Activated B cell treated with CpG ODN at 0.5 μM for 24 hours (primary cell): ENCODE measurements at regions not wholly inside any gene's neighbourhood (a gene's known extent, or its start where the extent isn't known, plus 50 kb on each side); places are given as distances from the start of the nearest gene placed in this dataset.

Experiments
- ATAC-seq: fragments of 200-7000 bp; cut with Tn5 transposase; one replicate; pipeline ENCODE4 v1.10.0; 2021; ENCODE audit warnings: low read depth, mild to moderate bottlenecking, moderate library complexity
- CTCF ChIA-PET: fragments of 350-600 bp; sonication (Branson Sonifier 250); formaldehyde crosslinking; loops from one replicate; lab custom pipeline; 2021; ENCODE audit warnings: antibody characterized with exemption; lab: Charles Lee
- POLR2A ChIA-PET: fragments of 350-600 bp; sonication (Branson Sonifier 250); formaldehyde crosslinking; loops from one replicate; lab custom pipeline; 2021; ENCODE audit warnings: antibody characterized with exemption; lab: Charles Lee
- DNase-seq: peaks from one replicate; pipeline ENCODE4 v3.0.0; 2022
- H3K27ac Mint-ChIP-seq: one replicate; pipeline ENCODE4 v1.8.0; 2020; ENCODE audit warnings: mixed read lengths
- H3K27me3 Mint-ChIP-seq: one replicate; pipeline ENCODE4 v1.8.0; 2021; ENCODE audit warnings: mixed read lengths
- H3K36me3 Mint-ChIP-seq: one replicate; pipeline ENCODE4 v1.8.0; 2021; ENCODE audit warnings: low read depth, mixed read lengths
- H3K4me1 Mint-ChIP-seq: one replicate; pipeline ENCODE4 v1.8.0; 2021; ENCODE audit warnings: mixed read lengths
- H3K4me3 Mint-ChIP-seq: one replicate; pipeline ENCODE4 v1.8.0; 2020; ENCODE audit warnings: mild to moderate bottlenecking, mixed read lengths
- H3K9me3 Mint-ChIP-seq: one replicate; pipeline ENCODE4 v1.8.0; 2020; ENCODE audit warnings: mixed read lengths
- CTCF ChIP-seq: fragments of 200-600 bp; IDR thresholded peaks from one replicate; pipeline ENCODE4 v1.8.0; 2022; ENCODE audit warnings: antibody characterized with exemption, mild to moderate bottlenecking
- intact Hi-C: fragments of 100-400 bp; cut with micrococcal nuclease; formaldehyde crosslinking; loops from one replicate; pipeline ENCODE4 v1.15.1; 2024

- ATAC-seq = no peak
- no peaks in the 10 kb centered on the region for H3K27me3 Mint-ChIP-seq
- H3K36me3 Mint-ChIP-seq = no peaks in the 10 kb centered on the region
- no peak for DNase-seq
- ChIA-PET POLR2A (no interaction called here), CTCF (no interaction called here)
- no peak overlapping the region for H3K27ac Mint-ChIP-seq
- TF ChIP-seq CTCF = no peak
- H3K4me1 Mint-ChIP-seq = no peaks in the 10 kb centered on the region
- H3K4me3 Mint-ChIP-seq = no peak overlapping the region
- H3K9me3 Mint-ChIP-seq = no peaks in the 10 kb centered on the region
- intact Hi-C loops = no loop called here
Observed at GRCh38 chr2:198715302-198715835, 742.4 kb downstream of the SATB2 start.

- Mint-ChIP-seq H3K36me3 (no peaks in the 10 kb centered on the region), H3K27ac (no peak overlapping the region), H3K9me3 (peaks cover 1% of the 10 kb centered on the region), H3K4me3 (no peak overlapping the region), H3K4me1 (no peaks in the 10 kb centered on the region), H3K27me3 (no peaks in the 10 kb centered on the region)
- CTCF ChIA-PET = no interaction called here
- POLR2A ChIA-PET = no interaction called here
- no peak for ATAC-seq
- TF ChIP-seq CTCF = no peak
- no peak for DNase-seq
- intact Hi-C loops = no loop called here
Observed at GRCh38 chr2:198712485-198712884, 745.3 kb downstream of the SATB2 start.

GRCh38 chr2:198711484-198711883 is 746.3 kb downstream of the SATB2 start:
- DNase-seq (no peak), ATAC-seq (no peak)
- no peak for TF ChIP-seq CTCF
- intact Hi-C loops = no loop called here
- Mint-ChIP-seq H3K4me1 (no peaks in the 10 kb centered on the region), H3K4me3 (no peak overlapping the region), H3K9me3 (peaks cover 1% of the 10 kb centered on the region), H3K27ac (no peak overlapping the region), H3K27me3 (no peaks in the 10 kb centered on the region), H3K36me3 (no peaks in the 10 kb centered on the region)
- CTCF ChIA-PET = no interaction called here
- POLR2A ChIA-PET = no interaction called here

GRCh38 chr2:198710562-198710961 is 747.2 kb downstream of the SATB2 start:
- H3K27me3 Mint-ChIP-seq = no peaks in the 10 kb centered on the region
- DNase-seq = no peak
- H3K4me3 Mint-ChIP-seq = no peak overlapping the region
- ATAC-seq = no peak
- no peaks in the 10 kb centered on the region for H3K36me3 Mint-ChIP-seq
- H3K27ac Mint-ChIP-seq = no peak overlapping the region
- intact Hi-C loops = no loop called here
- no peak for TF ChIP-seq CTCF
- ChIA-PET POLR2A (no interaction called here), CTCF (no interaction called here)
- H3K4me1 Mint-ChIP-seq = no peaks in the 10 kb centered on the region
- H3K9me3 Mint-ChIP-seq = peaks cover 1% of the 10 kb centered on the region

GRCh38 chr2:198706476-198707082 is 751.2 kb downstream of the SATB2 start:
- intact Hi-C loops = no loop called here
- no peak for TF ChIP-seq CTCF

More at GRCh38 chr2:198706476-198707082, 751.2 kb downstream of the SATB2 start:
- ChIA-PET POLR2A (no interaction called here), CTCF (no interaction called here)
- Mint-ChIP-seq H3K36me3 (no peaks in the 10 kb centered on the region), H3K9me3 (peaks cover 1% of the 10 kb centered on the region), H3K27me3 (no peaks in the 10 kb centered on the region), H3K4me3 (no peak overlapping the region), H3K27ac (no peak overlapping the region), H3K4me1 (no peaks in the 10 kb centered on the region)
- no peak for ATAC-seq
- no peak for DNase-seq
